ENCODE measurements at regions not wholly inside any gene's neighbourhood (a gene's known extent, or its start where the extent isn't known, plus 50 kb on each side); places are given as distances from the start of the nearest gene placed in this dataset.
A peak's percentile ranks its signal among the peaks of the same experiment; 100 is the strongest.
"Not testable (repeated sequence)": the region's sequence is repeated elsewhere in the genome, so short reads cannot be mapped to it uniquely, and the experiment has no call there.

DNA sequence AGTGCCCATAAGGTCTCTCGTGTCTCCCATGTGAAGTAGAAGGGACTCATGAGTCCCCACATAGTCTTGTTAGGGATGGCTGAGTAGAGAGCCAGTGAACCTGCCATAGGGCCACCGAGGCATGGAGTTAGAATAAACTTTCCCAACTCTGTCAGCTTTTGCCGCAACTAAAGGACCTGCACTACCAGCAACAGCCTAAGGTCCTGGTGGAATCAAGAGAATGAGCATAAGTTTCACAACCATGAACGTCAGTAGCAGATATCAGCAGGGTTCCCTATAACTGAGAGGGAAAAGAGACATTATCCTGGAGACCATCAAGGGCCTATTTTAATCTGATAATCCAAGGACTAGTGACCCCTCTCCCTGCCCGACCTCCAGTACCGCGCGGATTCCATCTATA, 60.3 kb upstream of the FNDC3B start:
- TF ChIP-seq, protein P1, sequence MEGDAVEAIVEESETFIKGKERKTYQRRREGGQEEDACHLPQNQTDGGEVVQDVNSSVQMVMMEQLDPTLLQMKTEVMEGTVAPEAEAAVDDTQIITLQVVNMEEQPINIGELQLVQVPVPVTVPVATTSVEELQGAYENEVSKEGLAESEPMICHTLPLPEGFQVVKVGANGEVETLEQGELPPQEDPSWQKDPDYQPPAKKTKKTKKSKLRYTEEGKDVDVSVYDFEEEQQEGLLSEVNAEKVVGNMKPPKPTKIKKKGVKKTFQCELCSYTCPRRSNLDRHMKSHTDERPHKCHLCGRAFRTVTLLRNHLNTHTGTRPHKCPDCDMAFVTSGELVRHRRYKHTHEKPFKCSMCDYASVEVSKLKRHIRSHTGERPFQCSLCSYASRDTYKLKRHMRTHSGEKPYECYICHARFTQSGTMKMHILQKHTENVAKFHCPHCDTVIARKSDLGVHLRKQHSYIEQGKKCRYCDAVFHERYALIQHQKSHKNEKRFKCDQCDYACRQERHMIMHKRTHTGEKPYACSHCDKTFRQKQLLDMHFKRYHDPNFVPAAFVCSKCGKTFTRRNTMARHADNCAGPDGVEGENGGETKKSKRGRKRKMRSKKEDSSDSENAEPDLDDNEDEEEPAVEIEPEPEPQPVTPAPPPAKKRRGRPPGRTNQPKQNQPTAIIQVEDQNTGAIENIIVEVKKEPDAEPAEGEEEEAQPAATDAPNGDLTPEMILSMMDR (IDR thresholded peaks at IDR 0.05; ENCODE audit: low read length, missing control alignments): no peak
- no peak overlapping the region for H3K4me3 ChIP-seq (replicated peaks; ENCODE audit: low read depth, low read length)
- DNase-seq (ENCODE audit: low read depth): no peak

DNA sequence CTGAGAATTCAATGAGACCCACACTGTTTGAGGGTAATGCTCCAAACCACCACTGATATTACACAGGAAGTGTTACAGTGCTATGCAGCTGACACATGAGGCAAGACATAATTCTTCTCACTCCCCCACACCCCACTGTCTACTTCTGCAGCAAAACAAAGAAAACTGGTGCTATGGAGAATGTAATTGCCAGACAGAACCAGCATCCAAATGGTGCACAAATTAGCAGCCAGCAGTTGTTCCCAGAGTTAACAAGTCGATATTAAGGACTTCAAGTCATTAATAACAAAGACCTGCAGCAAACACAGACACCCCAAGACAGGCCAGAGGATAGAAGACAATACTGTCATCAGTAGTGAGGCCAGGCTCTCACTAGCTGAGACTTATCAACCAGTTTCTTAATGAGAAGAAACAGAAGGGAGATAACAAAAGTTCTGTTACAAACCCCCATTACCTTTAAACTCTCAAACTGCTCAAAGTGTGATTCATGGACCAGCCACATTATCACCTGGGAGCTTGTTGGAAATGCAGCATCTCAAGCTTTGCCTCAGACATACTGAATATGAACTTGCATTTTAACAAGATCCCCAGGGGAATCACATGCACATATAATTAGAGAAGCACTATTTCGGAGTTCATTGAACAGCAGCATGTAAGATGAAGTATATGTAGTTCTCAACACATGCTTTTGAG, 58.7 kb upstream of the FNDC3B start:
- no peak overlapping the region for H3K4me3 ChIP-seq (replicated peaks; ENCODE audit: low read depth, low read length)
- TF ChIP-seq, protein P1 (IDR thresholded peaks at IDR 0.05; ENCODE audit: low read length, missing control alignments): no peak
- DNase-seq (ENCODE audit: low read depth): peak; percentile 84

DNA sequence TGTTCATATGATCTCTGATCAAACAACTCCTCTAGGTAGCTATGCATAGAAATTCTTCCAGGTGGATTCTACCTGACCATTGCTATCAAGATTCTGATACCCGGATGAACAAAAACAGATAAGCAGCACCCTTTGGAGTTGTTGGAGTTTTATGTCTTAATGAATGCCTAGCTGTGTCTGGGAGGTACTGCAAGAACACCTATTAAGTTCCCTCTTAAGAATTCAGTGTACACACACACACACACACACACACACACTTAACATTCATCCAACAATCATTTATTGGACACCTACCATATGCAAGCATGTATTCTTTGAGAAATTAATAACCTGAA, 58.1 kb upstream of the FNDC3B start:
- TF ChIP-seq, protein P1 (IDR thresholded peaks at IDR 0.05; ENCODE audit: low read length, missing control alignments): no peak
- H3K4me3 ChIP-seq (replicated peaks; ENCODE audit: low read depth, low read length): no peak overlapping the region
- DNase-seq (ENCODE audit: low read depth): no peak

DNA sequence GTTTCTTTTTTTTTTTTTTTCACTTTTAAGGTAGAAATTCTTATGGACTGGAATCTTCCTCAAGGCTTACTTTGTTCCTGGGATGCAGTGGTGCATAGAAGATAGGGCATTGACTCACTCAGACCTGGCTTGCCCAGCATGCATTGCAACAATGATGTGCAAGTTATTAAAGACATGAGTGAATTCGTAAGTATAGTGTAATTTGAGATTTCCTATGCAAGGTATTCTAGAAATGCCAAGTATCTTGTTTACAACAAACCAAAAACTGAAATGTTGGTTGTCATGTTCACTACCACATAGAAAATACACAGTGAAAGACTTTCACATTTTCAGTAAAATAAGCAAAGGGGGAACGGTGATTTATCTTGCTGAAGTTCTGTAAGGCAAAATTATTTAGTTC, 56.5 kb upstream of the FNDC3B start:
- TF ChIP-seq, protein P1 (IDR thresholded peaks at IDR 0.05; ENCODE audit: low read length, missing control alignments): no peak
- peak; percentile 60 for DNase-seq (ENCODE audit: low read depth)
- H3K4me3 ChIP-seq (replicated peaks; ENCODE audit: low read depth, low read length): no peak overlapping the region

DNA sequence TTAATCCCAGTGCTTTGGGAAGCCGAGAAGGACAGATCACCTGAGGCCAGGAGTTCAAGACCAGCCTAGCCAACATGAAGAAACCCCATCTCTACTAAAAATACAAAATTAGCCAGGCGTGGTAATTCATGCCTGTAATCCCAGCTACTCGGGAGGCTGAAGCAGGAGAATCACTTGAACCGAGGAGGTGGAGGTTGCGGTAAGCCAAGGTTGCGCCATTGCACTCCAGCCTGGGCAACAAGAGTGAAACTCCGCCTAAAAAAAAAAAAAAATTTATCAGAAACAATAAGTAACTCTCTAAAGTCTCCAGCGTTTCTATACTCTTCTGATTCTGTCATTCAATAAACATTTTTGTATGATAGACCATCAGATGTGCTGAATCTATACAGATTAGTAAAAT, 55.7 kb upstream of the FNDC3B start:
- not testable (repeated sequence) for H3K4me3 ChIP-seq (replicated peaks; ENCODE audit: low read depth, low read length); DNase-seq (ENCODE audit: low read depth)

DNA sequence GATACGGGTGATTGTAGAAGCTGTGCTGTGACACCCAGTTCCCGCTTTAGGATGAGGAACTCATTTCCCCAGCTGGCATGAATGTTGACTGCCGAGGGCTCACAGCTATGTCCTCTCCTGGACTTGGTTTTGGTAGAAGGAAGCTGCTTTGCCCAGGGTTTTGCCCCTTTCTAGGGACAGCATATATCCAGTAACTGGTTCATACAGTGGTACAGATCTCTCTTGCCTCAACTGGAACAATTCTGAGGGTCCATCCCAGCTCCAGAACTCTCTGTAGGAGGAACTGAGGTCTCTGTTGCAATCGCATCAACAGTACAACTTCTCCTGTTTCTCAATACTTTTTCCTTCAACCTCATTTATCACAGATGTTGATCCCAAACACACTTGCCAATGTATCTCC, 54.5 kb upstream of the FNDC3B start:
- DNase-seq (ENCODE audit: low read depth): no peak
- TF ChIP-seq, protein P1 (IDR thresholded peaks at IDR 0.05; ENCODE audit: low read length, missing control alignments): no peak
- H3K4me3 ChIP-seq (replicated peaks; ENCODE audit: low read depth, low read length): no peak overlapping the region

DNA sequence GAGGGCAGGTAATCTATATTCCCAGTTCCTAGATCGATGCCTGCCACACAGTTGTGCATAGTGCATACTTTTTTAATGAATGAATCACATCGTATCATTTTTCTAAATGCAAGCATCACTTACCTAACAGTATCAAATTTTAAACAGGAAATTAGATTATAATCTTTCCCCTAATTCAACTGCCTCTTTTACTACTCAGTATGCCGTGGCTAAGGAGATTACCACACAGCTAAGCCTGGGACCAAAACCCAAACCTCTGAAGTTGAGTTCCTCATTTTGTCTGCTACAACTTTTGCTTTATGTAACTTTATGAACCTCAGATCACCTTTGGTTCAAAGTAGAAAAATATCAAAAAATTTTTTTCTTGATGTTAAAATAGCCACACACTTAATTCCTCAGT, 53.2 kb upstream of the FNDC3B start:
- TF ChIP-seq, protein P1 (IDR thresholded peaks at IDR 0.05; ENCODE audit: low read length, missing control alignments): no peak
- no peak overlapping the region for H3K4me3 ChIP-seq (replicated peaks; ENCODE audit: low read depth, low read length)
- no peak for DNase-seq (ENCODE audit: low read depth)
